Fibroblast of pulmonary artery (primary cell): ENCODE measurements at regions not wholly inside any gene's neighbourhood (a gene's known extent, or its start where the extent isn't known, plus 50 kb on each side); places are given as distances from the start of the nearest gene placed in this dataset.

ENCODE experiments used
- DNase-seq: peaks from one replicate; pipeline ENCODE4 v3.0.0-alpha.2; 2010; ENCODE audit warnings: low read depth
- H3K4me3 ChIP-seq: replicated peaks from 2 replicates; pipeline ENCODE4 v1.5.1; 2011; ENCODE audit warnings: low read depth, mild to moderate bottlenecking, control low read depth, low read length, moderate library complexity
- TF ChIP-seq, protein P1 (sequence below): IDR thresholded peaks from 2 replicates; pipeline ENCODE4 v1.5.1; 2011; ENCODE audit warnings: mild to moderate bottlenecking, control low read depth, low read length, inconsistent platforms; ENCODE audit errors: missing control alignments

DNA sequence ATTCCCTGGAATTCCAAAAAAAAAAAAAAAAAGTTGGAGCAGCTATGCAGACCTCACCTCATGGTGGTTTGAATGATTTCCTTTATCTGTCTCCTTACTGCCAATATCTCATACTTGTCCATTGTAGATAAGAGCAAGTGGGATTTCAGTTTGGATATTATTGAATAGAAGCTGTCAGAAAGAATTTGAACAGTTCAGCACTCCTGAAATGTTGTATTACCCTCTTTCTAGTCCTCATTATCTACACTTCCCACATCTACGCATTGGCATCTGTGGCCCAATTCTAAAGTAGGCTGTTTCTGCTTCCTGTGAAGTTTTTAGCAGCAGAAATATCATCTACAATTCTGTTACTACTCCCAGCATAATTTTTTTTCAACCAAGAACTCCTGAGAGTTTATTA, 68.2 kb upstream of the KHDRBS2 start:
- TF ChIP-seq, protein P1, sequence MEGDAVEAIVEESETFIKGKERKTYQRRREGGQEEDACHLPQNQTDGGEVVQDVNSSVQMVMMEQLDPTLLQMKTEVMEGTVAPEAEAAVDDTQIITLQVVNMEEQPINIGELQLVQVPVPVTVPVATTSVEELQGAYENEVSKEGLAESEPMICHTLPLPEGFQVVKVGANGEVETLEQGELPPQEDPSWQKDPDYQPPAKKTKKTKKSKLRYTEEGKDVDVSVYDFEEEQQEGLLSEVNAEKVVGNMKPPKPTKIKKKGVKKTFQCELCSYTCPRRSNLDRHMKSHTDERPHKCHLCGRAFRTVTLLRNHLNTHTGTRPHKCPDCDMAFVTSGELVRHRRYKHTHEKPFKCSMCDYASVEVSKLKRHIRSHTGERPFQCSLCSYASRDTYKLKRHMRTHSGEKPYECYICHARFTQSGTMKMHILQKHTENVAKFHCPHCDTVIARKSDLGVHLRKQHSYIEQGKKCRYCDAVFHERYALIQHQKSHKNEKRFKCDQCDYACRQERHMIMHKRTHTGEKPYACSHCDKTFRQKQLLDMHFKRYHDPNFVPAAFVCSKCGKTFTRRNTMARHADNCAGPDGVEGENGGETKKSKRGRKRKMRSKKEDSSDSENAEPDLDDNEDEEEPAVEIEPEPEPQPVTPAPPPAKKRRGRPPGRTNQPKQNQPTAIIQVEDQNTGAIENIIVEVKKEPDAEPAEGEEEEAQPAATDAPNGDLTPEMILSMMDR: no peak
- H3K4me3 ChIP-seq: no peak overlapping the region
- DNase-seq: no peak

DNA sequence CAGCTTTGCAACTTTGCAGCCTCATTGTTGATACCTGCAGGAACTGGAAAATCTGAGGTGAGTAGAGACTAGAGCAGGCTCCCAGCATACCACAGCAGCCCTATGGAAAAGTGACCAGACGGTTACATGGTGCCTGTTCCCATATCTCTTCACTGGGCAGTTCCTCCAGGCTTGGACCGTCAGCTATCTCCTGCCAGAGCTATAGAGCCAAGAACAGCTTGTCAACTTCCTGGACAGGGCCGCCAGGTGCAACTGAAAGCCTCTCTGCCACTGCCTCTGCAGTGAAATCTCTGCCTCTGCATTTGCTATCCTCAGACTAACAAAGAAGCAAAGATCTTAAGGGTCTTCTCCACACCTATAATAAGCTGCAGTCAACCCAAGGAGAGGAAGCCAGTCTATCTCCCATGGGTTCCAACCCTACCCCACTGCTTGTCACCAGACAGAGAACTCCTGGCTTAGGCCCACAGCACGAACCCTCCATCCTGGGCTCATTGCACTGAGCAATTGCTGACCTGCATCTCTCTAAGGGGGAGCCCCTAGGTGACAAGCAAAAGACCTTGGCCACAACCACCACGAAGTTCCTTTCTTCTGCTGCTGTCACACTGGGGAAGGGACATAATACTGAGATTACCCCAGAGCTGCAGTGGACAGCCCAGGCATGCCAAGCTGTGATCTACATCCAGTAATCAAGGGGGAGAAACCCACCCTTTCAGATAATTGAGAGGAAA, 60.1 kb upstream of the KHDRBS2 start:
- DNase-seq: no peak
- no peak overlapping the region for H3K4me3 ChIP-seq
- TF ChIP-seq, protein P1: no peak

DNA sequence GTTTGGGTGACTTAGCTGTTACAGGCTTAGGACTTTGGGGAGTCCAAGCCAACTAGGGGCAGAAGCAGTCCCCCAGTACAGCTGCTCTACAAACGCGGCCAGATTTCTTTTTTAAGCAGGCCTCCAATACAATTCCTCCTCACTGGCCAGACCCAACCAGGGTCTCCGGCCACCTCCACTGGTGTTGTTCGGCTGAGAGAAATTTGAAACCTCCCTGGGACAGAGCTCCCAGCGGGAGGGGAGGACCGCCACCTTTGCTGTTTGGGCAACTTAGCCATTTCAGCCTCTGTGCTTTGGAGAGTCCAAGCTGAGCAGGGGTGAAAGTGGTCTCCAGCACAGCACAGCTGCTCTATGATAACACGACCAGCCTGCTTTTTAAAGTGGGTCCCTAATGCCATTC, 59.4 kb upstream of the KHDRBS2 start:
- TF ChIP-seq, protein P1: no peak
- no peak for DNase-seq

DNA sequence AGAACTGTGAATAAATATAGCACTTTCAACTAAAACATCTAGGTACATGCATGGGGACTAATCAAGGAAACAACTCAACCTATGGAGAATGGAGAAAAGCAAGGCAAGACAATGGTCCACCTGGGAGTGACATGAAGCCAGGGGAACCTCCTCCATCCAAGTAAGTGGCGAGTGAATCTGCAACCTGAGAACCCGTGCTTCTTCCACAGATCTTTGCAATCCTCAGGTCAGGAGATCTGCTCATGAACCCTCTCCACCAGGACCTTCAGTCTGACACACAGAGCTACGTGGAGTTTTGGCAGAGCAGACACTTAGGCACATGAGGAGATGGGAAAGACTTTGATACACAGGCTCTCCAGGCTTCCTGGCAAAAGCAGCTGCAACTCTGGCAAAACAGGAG, 58.8 kb upstream of the KHDRBS2 start:
- no peak overlapping the region for H3K4me3 ChIP-seq
- DNase-seq: no peak
- TF ChIP-seq, protein P1: no peak

More for the DNA sequence above, 59.4 kb upstream of the KHDRBS2 start:
- no peak overlapping the region for H3K4me3 ChIP-seq

DNA sequence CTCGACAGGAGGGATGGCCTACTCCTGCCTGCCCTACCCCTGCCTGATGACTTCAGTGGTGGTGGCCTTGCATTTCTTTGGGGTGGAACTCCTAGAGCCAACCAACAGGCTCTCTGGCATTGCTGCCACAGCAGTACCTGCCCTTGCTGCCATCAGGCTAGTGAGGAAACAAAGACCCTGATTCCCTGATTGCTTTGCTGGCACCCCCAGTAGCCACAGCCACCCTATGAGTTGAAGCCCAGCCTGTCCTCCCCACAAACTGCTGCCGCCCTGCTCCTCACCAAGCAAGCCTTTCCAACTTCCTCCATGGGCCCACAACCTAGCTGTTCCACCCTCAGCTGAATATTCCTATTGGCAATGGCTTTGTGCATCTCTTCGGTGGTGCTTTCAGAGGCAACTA, 52.5 kb upstream of the KHDRBS2 start:
- no peak for DNase-seq
- TF ChIP-seq, protein P1: no peak
- H3K4me3 ChIP-seq: no peak overlapping the region
